ENCODE measurements at regions not wholly inside any gene's neighbourhood (a gene's known extent, or its start where the extent isn't known, plus 50 kb on each side); places are given as distances from the start of the nearest gene placed in this dataset.

DNA sequence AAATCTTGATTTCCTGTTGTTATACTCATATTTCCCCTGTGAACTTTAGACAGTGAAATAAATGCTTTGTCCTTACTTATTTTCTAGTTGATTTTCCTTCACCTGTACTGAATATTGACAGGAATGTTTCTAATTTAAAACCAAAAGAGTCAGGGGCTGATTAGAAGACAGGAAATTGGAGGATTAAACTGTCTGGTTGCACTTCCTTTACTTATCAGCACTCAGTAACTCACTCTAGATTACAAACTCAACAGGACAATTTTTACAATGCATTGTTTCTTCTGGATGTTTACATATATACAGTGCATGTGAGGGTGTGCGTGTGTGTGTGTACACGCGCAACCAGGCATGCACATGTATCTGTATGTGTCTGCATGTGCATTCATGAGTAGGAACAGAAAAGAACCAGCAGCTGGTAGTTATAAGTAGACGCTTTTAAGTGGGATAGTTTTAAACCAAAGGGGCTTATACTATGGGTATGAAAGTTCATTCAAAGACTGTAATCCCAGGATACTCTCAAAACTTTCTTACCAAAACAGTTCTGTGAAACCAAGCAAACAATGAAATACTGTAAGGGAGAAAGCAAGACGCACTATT, 212.0 kb upstream of the NFIA start:
- no peaks in the 10 kb centered on the region for H3K4me1 ChIP-seq (ENCODE audit: insufficient read depth)
- 59% methylated on average over 5 of the region's 5 CpGs for WGBS
- H3K27ac ChIP-seq (ENCODE audit: low read depth), result no peak overlapping the region
- no peak for DNase-seq (ENCODE audit: extremely low spot score)
- no peak overlapping the region for H3K4me3 ChIP-seq (ENCODE audit: low read depth, low read length)
- no peaks in the 10 kb centered on the region for H3K36me3 ChIP-seq (ENCODE audit: insufficient read depth)

DNA sequence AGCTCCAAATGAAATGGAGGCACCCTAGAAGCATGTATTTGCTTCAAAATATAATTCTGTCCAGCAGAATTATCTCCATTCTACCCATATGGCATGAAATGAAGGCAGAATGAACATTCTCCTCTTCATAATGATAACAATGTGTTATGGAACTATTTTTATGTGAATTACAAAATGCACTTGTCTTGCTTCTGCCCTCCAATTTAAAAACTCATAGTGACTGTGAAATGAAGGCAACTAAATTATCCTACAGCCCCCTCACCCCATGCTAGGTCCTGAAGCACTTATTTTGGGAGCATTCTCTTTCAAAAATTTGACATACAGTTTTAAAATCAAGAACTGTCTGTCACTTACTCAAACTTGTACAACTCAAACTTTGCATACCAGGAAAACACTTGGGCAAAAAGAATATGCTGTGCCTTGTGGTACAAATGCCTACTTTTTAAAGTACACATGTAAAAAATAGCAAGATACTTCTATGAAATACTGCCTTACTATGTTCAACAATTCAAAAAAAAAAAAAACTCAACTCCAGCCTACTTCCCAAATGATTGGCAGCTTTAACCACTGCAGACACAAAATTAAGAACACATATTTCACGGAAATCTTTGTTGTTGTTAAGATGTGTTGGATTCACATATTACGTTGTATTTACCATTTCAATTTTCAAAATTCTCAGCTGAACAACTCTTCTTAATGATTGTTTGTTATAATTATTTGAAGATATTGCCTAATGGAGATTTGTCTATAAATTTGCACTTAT, 213.3 kb upstream of the NFIA start:
- no peaks in the 10 kb centered on the region for H3K4me1 ChIP-seq (ENCODE audit: insufficient read depth)
- 95% methylated on average over 2 of the region's 2 CpGs for WGBS
- no peak overlapping the region for H3K27ac ChIP-seq (ENCODE audit: low read depth)
- no peak for DNase-seq (ENCODE audit: extremely low spot score)
- no peaks in the 10 kb centered on the region for H3K36me3 ChIP-seq (ENCODE audit: insufficient read depth)
- no peak overlapping the region for H3K4me3 ChIP-seq (ENCODE audit: low read depth, low read length)

DNA sequence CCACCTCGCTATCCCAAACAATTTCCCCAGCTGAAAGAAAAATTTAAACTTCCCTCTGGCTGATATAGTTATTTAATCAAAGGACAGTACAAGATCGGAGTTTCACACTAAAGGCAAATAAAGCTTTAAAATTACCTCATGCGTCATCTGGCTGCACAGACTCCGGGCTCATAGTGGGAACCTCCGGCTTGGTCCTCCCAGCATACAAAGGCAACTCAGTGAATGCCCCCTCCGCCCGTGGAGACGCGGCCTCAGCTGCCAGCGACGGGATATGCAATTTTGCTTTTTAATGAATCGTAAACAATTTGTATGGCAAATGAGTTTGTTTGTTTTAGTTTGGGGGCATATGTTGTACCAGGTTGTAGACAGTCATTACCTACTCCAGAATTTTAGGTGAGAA, 214.6 kb upstream of the NFIA start:
- WGBS, result 87% methylated on average over 12 of the region's 12 CpGs
- Histone ChIP-seq H3K4me3 (ENCODE audit: low read depth, low read length) (no peak overlapping the region), H3K27ac (ENCODE audit: low read depth) (no peak overlapping the region), H3K36me3 (ENCODE audit: insufficient read depth) (no peaks in the 10 kb centered on the region), H3K4me1 (ENCODE audit: insufficient read depth) (no peaks in the 10 kb centered on the region)
- DNase-seq (ENCODE audit: extremely low spot score), result no peak

DNA sequence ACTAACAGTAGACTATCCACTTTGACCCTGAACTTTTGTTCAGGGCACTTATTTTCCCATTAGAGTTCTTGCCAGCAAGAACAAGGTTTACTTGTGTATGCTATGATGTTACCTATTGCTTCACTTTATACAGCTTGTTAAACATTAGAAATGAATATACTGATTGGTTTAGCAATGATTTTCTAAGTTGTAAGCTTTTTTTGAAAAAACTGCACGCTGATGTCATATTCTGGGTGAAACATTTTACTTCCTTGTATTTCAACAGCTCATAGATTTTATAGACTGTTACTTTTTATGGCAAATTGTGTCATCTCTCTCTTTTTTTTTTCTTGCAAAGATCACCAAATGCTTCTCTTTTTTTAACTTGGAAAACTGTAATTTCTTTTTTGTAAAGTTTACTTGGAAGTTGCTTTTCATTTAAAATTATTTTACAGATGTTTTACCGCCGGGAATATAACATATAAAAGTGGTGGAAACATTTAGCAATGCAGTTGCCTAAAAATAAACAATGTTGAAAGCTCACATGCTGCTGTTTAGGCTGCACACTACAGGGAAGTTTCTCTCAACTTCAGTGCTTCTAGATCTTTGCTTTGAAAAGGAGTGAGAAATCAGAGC, 215.3 kb upstream of the NFIA start:
- Histone ChIP-seq H3K36me3 (ENCODE audit: insufficient read depth) (no peaks in the 10 kb centered on the region), H3K4me3 (ENCODE audit: low read depth, low read length) (no peak overlapping the region), H3K4me1 (ENCODE audit: insufficient read depth) (no peaks in the 10 kb centered on the region), H3K27ac (ENCODE audit: low read depth) (no peak overlapping the region)
- DNase-seq (ENCODE audit: extremely low spot score), result peak; percentile 37
- 20% methylated on average over 3 of the region's 3 CpGs for WGBS

DNA sequence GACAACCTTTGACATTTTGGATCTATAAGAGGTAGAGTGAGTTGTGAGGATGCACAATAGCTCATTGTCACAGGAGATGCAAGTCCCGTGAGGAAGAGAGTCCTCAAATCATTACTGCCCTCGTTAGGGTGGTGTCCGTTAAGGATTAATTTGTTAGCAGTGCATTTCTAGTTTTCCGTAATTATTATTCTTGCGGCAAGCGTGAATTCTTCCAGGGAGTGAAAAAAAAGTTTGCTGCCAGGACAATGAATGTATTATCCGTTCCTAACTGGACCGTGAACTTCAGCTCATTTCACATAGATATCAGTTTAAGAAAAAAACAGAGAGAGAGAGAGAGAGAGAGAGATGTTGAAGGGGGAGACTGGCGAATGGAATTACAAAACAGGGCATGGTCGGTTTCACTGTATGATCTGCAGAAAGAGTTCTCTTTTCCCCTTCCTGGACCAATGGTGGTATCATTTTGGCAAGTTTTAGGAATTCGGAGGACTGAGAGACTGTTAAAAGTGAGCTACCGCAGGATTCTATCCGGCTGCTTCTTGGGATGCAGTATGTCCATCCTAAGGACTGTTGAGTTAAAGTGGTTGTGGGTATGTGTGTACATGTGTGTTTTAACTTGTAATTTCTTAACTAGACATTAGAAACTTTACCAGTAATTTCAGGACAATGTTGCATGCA, 216.0 kb upstream of the NFIA start:
- 75% methylated on average over 13 of the region's 13 CpGs for WGBS
- H3K27ac ChIP-seq (ENCODE audit: low read depth), result no peak overlapping the region

DNA sequence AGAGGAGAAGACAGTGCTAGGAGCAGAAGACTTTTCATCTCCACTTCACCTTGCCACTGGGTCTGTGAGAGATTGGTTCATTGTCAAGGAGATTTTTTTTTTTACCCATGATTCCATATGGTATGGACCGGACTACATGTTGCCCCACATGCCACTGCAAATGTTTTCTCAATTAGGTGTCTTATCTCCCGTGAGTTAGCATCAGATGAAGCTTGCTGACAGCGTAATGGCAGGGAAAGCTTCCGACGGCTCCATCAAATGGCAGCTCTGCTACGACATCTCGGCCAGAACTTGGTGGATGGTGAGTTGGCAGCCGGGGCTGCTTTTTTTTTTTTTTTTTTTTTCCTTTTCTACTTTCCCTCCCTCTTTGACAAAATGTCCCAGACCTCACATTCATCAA, 217.2 kb upstream of the NFIA start:
- no peak overlapping the region for H3K4me3 ChIP-seq (ENCODE audit: low read depth, low read length)
- WGBS, result 78% methylated on average over 8 of the region's 8 CpGs
- H3K4me1 ChIP-seq (ENCODE audit: insufficient read depth), result no peaks in the 10 kb centered on the region
- H3K36me3 ChIP-seq (ENCODE audit: insufficient read depth), result no peaks in the 10 kb centered on the region
- no peak overlapping the region for H3K27ac ChIP-seq (ENCODE audit: low read depth)
- no peak for DNase-seq (ENCODE audit: extremely low spot score)

More for the DNA sequence above, 216.0 kb upstream of the NFIA start:
- no peak for DNase-seq (ENCODE audit: extremely low spot score)
- Histone ChIP-seq H3K4me3 (ENCODE audit: low read depth, low read length) (no peak overlapping the region), H3K4me1 (ENCODE audit: insufficient read depth) (no peaks in the 10 kb centered on the region), H3K36me3 (ENCODE audit: insufficient read depth) (no peaks in the 10 kb centered on the region)

DNA sequence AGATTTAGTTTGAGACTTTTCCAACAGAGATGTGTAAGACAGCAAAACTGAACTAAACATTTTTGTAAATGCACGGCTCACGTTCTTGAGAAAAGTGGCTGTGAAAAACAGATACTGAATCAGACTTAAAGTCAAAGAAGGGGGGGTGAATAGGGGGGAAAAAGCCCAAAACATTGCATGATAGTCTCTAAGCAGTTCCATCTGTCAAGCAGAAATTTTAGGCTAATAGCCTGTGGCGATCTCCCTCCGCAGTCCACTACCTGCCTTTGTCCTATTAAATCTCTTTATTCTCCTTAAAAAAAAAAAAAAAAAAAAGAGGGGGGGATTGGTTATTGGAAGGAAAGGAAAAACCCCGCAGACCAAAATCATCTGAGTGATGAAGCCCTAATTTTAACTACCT, 217.6 kb upstream of the NFIA start:
- Histone ChIP-seq H3K36me3 (ENCODE audit: insufficient read depth) (no peaks in the 10 kb centered on the region), H3K27ac (ENCODE audit: low read depth) (no peak overlapping the region), H3K4me3 (ENCODE audit: low read depth, low read length) (no peak overlapping the region), H3K4me1 (ENCODE audit: insufficient read depth) (no peaks in the 10 kb centered on the region)
- no peak for DNase-seq (ENCODE audit: extremely low spot score)
- WGBS, result 89% methylated on average over 5 of the region's 5 CpGs

DNA sequence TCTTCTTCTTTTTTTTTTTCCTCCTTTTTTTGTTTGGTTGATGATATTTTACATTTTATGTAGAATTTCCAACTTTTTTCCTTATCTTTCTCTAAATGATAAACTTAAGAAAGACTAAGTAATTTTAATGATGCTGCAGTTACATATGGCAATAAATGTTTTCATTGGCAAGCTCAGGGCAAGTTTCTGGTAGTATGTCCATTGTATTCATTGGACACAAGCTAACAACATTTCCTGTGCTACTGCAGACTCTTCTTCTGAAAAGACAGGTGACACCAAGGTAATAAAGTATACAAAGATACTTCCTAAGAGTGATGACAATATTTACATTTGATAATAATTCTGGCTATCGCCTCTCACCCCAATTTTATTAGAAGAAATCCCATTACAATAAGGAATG, 219.2 kb upstream of the NFIA start:
- no peak overlapping the region for H3K4me3 ChIP-seq (ENCODE audit: low read depth, low read length)
- WGBS, result 94% methylated on average over 1 of the region's 1 CpG
- no peaks in the 10 kb centered on the region for H3K36me3 ChIP-seq (ENCODE audit: insufficient read depth)
- no peaks in the 10 kb centered on the region for H3K4me1 ChIP-seq (ENCODE audit: insufficient read depth)
- H3K27ac ChIP-seq (ENCODE audit: low read depth), result no peak overlapping the region
- DNase-seq (ENCODE audit: extremely low spot score), result no peak

DNA sequence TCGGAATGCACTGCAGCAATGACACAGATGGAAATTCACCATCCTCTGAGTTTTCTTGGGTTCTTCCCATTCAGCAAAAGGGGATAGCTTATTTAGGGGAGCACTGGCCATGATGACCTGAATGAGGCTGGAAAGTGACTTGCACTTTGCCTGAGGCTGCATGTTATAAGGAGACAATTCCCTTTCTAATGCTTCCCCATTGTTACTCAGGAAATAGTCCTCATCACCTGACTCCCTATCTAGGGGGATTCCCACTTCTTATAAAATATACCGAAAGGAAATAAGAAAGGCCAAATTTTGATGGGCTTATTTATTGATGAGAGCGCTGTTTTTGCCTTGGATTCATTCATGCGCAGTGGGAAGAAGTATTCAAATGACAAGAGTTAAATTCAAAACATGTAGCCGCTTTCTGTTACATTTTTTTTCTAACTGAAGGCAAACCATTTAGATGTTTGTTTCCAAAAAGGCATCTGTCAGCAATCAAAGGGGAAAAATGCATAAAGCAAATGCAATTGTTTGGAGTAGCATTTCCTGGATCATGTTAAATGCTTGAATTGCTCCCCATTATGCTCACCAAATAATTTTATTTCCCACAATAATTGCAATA, 220.3 kb upstream of the NFIA start:
- Histone ChIP-seq H3K27ac (ENCODE audit: low read depth) (no peak overlapping the region), H3K4me3 (ENCODE audit: low read depth, low read length) (no peak overlapping the region), H3K36me3 (ENCODE audit: insufficient read depth) (no peaks in the 10 kb centered on the region), H3K4me1 (ENCODE audit: insufficient read depth) (no peaks in the 10 kb centered on the region)
- no peak for DNase-seq (ENCODE audit: extremely low spot score)
- 80% methylated on average over 5 of the region's 5 CpGs for WGBS

DNA sequence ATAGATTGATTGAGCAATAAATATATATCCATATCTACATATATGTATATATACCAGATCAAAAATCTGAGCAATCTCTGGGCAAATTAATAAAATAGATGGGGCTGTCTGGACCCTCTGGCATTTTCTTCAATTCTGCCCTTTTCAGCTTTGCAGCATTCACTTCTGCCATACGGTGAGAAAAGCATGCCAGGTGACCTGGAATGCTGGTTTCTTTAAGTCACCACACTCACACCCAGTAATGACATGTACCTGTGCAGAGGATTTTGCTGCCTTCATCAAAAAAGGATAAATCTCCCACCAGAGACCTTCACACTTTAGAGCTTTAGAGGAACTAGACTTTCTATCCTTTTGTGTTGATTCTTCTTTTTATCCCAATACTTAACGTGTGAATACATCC, 223.2 kb upstream of the NFIA start:
- H3K36me3 ChIP-seq (ENCODE audit: insufficient read depth), result no peaks in the 10 kb centered on the region

DNA sequence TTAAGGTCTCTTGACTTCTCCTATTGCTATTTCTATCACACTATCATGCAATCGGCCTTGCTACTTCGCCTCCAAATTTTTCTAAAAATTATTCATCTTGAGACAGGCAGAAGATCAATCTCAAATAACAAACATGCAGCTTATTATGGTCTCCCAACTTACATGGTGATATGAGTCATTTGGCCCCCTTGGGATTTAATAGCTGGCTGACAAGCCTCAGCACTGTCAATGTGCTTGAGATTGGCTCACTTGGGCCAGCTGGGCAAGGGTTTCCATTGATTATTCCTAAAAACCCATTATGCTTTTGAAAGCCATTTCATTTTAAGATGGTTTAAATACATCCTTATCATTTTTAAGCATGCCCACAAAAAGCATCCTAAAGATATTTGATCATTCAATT, 224.5 kb upstream of the NFIA start:
- DNase-seq (ENCODE audit: extremely low spot score), result no peak
- H3K4me1 ChIP-seq (ENCODE audit: insufficient read depth), result no peaks in the 10 kb centered on the region
- H3K27ac ChIP-seq (ENCODE audit: low read depth), result no peak overlapping the region
- no peak overlapping the region for H3K4me3 ChIP-seq (ENCODE audit: low read depth, low read length)
- no peaks in the 10 kb centered on the region for H3K36me3 ChIP-seq (ENCODE audit: insufficient read depth)
- 95% methylated on average over 2 of the region's 2 CpGs for WGBS

More for the DNA sequence above, 223.2 kb upstream of the NFIA start:
- WGBS, result 95% methylated on average over 2 of the region's 2 CpGs
- Histone ChIP-seq H3K4me1 (ENCODE audit: insufficient read depth) (no peaks in the 10 kb centered on the region), H3K27ac (ENCODE audit: low read depth) (no peak overlapping the region), H3K4me3 (ENCODE audit: low read depth, low read length) (no peak overlapping the region)
- DNase-seq (ENCODE audit: extremely low spot score), result no peak

DNA sequence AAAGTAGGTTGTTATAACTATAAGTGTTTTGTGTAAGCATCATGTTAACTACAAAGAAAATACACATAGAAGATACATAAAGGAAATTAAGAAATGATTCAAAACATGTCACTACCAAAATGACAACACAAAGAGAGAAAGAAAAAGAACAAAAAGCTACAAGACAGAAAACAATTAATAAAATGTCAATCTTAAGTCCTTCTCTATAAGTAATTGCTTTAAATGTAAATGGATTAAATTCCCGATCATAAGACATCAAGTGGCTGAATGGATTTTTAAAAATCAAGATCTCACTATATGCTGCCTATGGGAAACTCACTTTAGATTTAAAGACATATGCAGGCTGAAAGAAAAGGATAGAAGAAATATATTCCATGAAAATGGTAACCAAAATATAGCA, 232.3 kb upstream of the NFIA start:
- no peak overlapping the region for H3K4me3 ChIP-seq (ENCODE audit: low read depth, low read length)
- H3K4me1 ChIP-seq (ENCODE audit: insufficient read depth), result no peaks in the 10 kb centered on the region
- no peak overlapping the region for H3K27ac ChIP-seq (ENCODE audit: low read depth)
- 96% methylated on average over 1 of the region's 1 CpG for WGBS
- no peaks in the 10 kb centered on the region for H3K36me3 ChIP-seq (ENCODE audit: insufficient read depth)
- no peak for DNase-seq (ENCODE audit: extremely low spot score)

DNA sequence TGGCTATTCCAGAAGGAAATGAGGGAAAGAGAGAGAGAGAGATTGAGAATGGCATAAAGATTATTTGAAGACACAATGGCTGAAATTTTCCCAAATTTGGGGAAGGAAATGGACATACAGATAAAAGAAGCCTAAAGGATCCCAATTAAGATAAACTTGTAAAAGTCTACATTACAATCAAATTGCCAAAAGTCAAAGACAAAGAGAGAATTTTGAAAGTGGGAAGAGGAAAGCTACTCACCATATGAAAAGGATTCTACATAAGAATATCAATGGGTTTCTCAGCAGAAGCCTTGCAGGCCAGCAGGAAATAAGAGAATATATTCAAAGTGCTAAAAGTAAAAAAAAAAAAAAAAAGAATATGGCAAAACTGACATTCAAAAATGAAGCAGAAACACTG, 233.0 kb upstream of the NFIA start:
- Histone ChIP-seq H3K4me3 (ENCODE audit: low read depth, low read length) (no peak overlapping the region), H3K27ac (ENCODE audit: low read depth) (no peak overlapping the region), H3K36me3 (ENCODE audit: insufficient read depth) (no peaks in the 10 kb centered on the region), H3K4me1 (ENCODE audit: insufficient read depth) (no peaks in the 10 kb centered on the region)
- no peak for DNase-seq (ENCODE audit: extremely low spot score)
